ENCODE measurements at regions not wholly inside any gene's neighbourhood (a gene's known extent, or its start where the extent isn't known, plus 50 kb on each side); places are given as distances from the start of the nearest gene placed in this dataset.

DNA sequence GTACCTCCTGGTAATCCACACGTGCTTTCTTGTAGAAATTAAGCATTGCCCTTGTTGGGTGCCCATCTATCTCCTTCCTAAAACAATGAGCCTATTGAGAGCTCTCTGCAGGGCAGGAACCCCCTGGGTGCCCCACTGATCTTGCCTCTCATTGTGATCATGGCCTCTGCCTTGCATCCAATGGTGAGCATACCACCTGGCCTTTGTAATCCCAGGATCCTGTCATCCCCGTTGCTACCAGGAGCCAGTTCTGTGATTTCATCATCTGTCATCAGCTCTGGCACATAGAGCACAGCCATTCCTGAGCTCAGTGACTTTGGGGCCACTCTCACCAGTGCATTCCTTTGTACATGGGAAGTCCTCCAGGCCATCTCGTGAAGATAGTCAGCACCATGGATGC, 381.0 kb upstream of the ID2 start:
- H3K27me3 ChIP-seq (replicated peaks; ENCODE audit: insufficient read depth, low read depth, low read length, poor library complexity): no peaks in the 10 kb centered on the region
- ChIA-PET POLR2A (ENCODE audit: low non-redundant PET) (no interaction called here), CTCF (no interaction called here)
- TF ChIP-seq CTCF (conservative IDR thresholded peaks at IDR 0.05; ENCODE audit: low read depth, low read length) (no peak), EZH2 (IDR thresholded peaks at IDR 0.05; ENCODE audit: borderline replicate concordance, low read depth, low read length, poor library complexity, severe bottlenecking) (no peak)
- H3K27ac ChIP-seq (ENCODE audit: low read depth, low read length, poor library complexity, severe bottlenecking): no peak overlapping the region
- peaks cover 14% of the 10 kb centered on the region for H3K4me1 ChIP-seq (ENCODE audit: insufficient read depth, low read length, poor library complexity, severe bottlenecking)
- no peak for DNase-seq (ENCODE audit: low spot score)
- no TSS peak for BruUV-seq (replicated peaks)
- intact Hi-C loops (cut with micrococcal nuclease; ENCODE audit: unreplicated experiment): no loop called here
- no peaks in the 10 kb centered on the region for H3K9me3 ChIP-seq (ENCODE audit: low read depth, low read length, poor library complexity, severe bottlenecking)
- H3K4me3 ChIP-seq (ENCODE audit: low read depth, low read length, poor library complexity, severe bottlenecking): no peak overlapping the region
- H3K36me3 ChIP-seq (ENCODE audit: insufficient read depth, low read length, poor library complexity, severe bottlenecking): no peaks in the 10 kb centered on the region

DNA sequence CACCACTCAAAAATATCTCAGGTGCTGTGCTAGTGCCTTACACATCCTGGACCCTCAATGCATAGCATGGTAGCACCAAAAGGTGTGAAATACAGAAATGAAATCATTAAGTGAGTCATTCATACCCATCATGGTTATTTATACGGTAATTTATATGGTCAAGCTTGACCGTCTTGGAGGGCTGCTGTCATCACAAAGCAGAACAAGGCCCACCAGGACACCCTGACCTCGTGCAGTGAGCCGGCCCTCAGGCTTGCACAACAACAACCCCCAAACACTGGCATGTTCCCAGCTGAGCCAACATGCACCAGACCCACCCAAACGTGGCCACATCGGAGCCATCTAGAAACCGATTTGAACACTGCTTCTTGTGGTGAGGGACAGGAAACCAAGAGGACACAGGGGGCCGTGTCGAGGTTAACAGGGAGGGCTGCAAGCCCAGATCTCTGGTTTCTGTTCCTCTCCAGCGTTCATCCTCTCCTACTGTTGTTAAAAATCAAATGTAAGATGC, 378.5 kb upstream of the ID2 start:
- no peak for DNase-seq (ENCODE audit: low spot score)
- H3K9me3 ChIP-seq (ENCODE audit: low read depth, low read length, poor library complexity, severe bottlenecking): no peaks in the 10 kb centered on the region
- no peak overlapping the region for H3K4me3 ChIP-seq (ENCODE audit: low read depth, low read length, poor library complexity, severe bottlenecking)
- no TSS peak for BruUV-seq (replicated peaks)
- peaks cover 14% of the 10 kb centered on the region for H3K4me1 ChIP-seq (ENCODE audit: insufficient read depth, low read length, poor library complexity, severe bottlenecking)
- POLR2A ChIA-PET (ENCODE audit: low non-redundant PET): no interaction called here
- no peaks in the 10 kb centered on the region for H3K27me3 ChIP-seq (replicated peaks; ENCODE audit: insufficient read depth, low read depth, low read length, poor library complexity)
- no peaks in the 10 kb centered on the region for H3K36me3 ChIP-seq (ENCODE audit: insufficient read depth, low read length, poor library complexity, severe bottlenecking)
- H3K27ac ChIP-seq (ENCODE audit: low read depth, low read length, poor library complexity, severe bottlenecking): no peak overlapping the region
- intact Hi-C loops (cut with micrococcal nuclease; ENCODE audit: unreplicated experiment): no loop called here
- CTCF ChIA-PET: interaction anchor here (0.6 kb wide), 1 partner anchor 10 kb away, joined by 10 read pairs; no protein-coding TSS in a partner anchor
- no peak for TF ChIP-seq EZH2 (IDR thresholded peaks at IDR 0.05; ENCODE audit: borderline replicate concordance, low read depth, low read length, poor library complexity, severe bottlenecking)
- TF ChIP-seq CTCF (conservative IDR thresholded peaks at IDR 0.05; ENCODE audit: low read depth, low read length): no peak

- no peaks in the 10 kb centered on the region for H3K9me3 ChIP-seq (ENCODE audit: low read depth, low read length, poor library complexity, severe bottlenecking)
- ChIA-PET POLR2A (ENCODE audit: low non-redundant PET) (no interaction called here), CTCF (no interaction called here)
- H3K27me3 ChIP-seq (replicated peaks; ENCODE audit: insufficient read depth, low read depth, low read length, poor library complexity): no peaks in the 10 kb centered on the region
- no peaks in the 10 kb centered on the region for H3K36me3 ChIP-seq (ENCODE audit: insufficient read depth, low read length, poor library complexity, severe bottlenecking)
- TF ChIP-seq EZH2 (IDR thresholded peaks at IDR 0.05; ENCODE audit: borderline replicate concordance, low read depth, low read length, poor library complexity, severe bottlenecking): no peak
- TF ChIP-seq CTCF (conservative IDR thresholded peaks at IDR 0.05; ENCODE audit: low read depth, low read length): no peak
- no peak for DNase-seq (ENCODE audit: low spot score)
- H3K4me3 ChIP-seq (ENCODE audit: low read depth, low read length, poor library complexity, severe bottlenecking): no peak overlapping the region
- BruUV-seq (replicated peaks): no TSS peak
- H3K4me1 ChIP-seq (ENCODE audit: insufficient read depth, low read length, poor library complexity, severe bottlenecking): peaks cover 14% of the 10 kb centered on the region
- intact Hi-C loops (cut with micrococcal nuclease; ENCODE audit: unreplicated experiment): no loop called here
- H3K27ac ChIP-seq (ENCODE audit: low read depth, low read length, poor library complexity, severe bottlenecking): peak overlapping the region; percentile 13
Measured at GRCh38 chr2:8304821-8305766, 376.8 kb upstream of the ID2 start.
